ENCODE measurements at regions not wholly inside any gene's neighbourhood (a gene's known extent, or its start where the extent isn't known, plus 50 kb on each side); places are given as distances from the start of the nearest gene placed in this dataset.

DNA sequence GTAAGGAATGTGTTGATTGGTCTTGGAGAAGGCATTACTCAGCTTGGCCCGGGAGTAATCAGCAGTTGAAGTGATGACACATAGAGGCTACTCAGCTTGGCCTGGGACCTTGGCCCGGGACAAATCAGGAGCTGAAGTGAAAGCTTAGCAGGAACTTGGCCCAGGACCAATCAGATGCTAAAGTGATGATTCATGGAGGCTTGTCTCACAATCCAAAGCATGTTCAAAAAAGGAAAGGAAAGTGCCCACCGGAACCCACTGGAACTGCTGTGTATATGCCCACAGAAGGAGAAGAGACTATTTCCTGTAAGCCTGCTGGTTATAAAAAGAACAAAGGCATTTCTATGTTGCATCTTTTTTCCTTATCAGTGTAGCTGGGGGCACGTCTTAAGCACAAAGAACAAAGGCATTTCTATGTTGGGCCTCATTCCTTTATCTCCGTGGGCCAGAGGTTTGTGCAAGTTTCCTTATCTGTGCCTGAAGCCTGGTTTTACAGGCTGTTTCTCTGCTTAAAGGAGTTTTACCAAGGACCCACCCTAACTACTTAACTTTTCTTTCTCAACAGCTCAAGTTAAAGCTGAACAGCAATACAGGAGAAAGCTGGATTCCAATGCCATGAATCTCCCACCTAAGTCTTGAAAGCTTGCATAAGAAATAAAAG, 1176.7 kb downstream of the NLGN4X start:
- Histone ChIP-seq H3K27ac (ENCODE audit: control insufficient read depth, insufficient read depth) (no peak overlapping the region), H3K27me3 (replicated peaks in 1 of 2; ENCODE audit: control insufficient read depth in 2 of 2, insufficient read depth in 2 of 2, low read length in 1 of 2) (no peaks in the 10 kb centered on the region), H2AFZ (ENCODE audit: control insufficient read depth, low read depth, low read length) (no peak overlapping the region), H3K79me2 (ENCODE audit: control insufficient read depth, insufficient read depth, low read length) (no peaks in the 10 kb centered on the region), H3K9ac (ENCODE audit: control insufficient read depth, insufficient read depth, low read length) (no peak overlapping the region), H4K20me1 (ENCODE audit: control insufficient read depth, insufficient read depth) (no peaks in the 10 kb centered on the region), H3K36me3 (ENCODE audit: control insufficient read depth in 2 of 2, insufficient read depth in 2 of 2, low read length in 1 of 2) (no peaks in the 10 kb centered on the region), H3K9me3 (replicated peaks; ENCODE audit: control insufficient read depth, insufficient read depth, low read length) (no peaks in the 10 kb centered on the region), H3K4me3 (no peak overlapping the region), H3K4me1 (ENCODE audit: control insufficient read depth, insufficient read depth, low read length) (no peaks in the 10 kb centered on the region), H3K4me2 (ENCODE audit: control insufficient read depth, insufficient read depth) (no peak overlapping the region)
- TF ChIP-seq, protein P1, sequence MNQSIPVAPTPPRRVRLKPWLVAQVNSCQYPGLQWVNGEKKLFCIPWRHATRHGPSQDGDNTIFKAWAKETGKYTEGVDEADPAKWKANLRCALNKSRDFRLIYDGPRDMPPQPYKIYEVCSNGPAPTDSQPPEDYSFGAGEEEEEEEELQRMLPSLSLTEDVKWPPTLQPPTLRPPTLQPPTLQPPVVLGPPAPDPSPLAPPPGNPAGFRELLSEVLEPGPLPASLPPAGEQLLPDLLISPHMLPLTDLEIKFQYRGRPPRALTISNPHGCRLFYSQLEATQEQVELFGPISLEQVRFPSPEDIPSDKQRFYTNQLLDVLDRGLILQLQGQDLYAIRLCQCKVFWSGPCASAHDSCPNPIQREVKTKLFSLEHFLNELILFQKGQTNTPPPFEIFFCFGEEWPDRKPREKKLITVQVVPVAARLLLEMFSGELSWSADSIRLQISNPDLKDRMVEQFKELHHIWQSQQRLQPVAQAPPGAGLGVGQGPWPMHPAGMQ (IDR thresholded peaks at IDR 0.05; ENCODE audit: borderline replicate concordance): no peak
- TF ChIP-seq, protein P2, sequence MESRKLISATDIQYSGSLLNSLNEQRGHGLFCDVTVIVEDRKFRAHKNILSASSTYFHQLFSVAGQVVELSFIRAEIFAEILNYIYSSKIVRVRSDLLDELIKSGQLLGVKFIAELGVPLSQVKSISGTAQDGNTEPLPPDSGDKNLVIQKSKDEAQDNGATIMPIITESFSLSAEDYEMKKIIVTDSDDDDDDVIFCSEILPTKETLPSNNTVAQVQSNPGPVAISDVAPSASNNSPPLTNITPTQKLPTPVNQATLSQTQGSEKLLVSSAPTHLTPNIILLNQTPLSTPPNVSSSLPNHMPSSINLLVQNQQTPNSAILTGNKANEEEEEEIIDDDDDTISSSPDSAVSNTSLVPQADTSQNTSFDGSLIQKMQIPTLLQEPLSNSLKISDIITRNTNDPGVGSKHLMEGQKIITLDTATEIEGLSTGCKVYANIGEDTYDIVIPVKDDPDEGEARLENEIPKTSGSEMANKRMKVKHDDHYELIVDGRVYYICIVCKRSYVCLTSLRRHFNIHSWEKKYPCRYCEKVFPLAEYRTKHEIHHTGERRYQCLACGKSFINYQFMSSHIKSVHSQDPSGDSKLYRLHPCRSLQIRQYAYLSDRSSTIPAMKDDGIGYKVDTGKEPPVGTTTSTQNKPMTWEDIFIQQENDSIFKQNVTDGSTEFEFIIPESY (IDR thresholded peaks at IDR 0.05): no peak
- no peak for TF ChIP-seq NR2F1 (conservative IDR thresholded peaks at IDR 0.05)
- no peak for TF ChIP-seq NFIC (IDR thresholded peaks at IDR 0.05; ENCODE audit: low read depth, low read length)
- TF ChIP-seq BACH1 (IDR thresholded peaks at IDR 0.05; ENCODE audit: borderline replicate concordance): no peak
- no peak for TF ChIP-seq SIX5 (IDR thresholded peaks at IDR 0.05; ENCODE audit: low read depth, low read length, severe bottlenecking)
- no peak for TF ChIP-seq MEF2B (IDR thresholded peaks at IDR 0.05; ENCODE audit: partially characterized antibody, poor library complexity, severe bottlenecking)
- TF ChIP-seq ATF7 (IDR thresholded peaks at IDR 0.05; ENCODE audit: low read depth): no peak
- TF ChIP-seq HDAC2 (IDR thresholded peaks at IDR 0.05): no peak
- no peak for TF ChIP-seq YBX1 (IDR thresholded peaks at IDR 0.05)
- TF ChIP-seq CTCF (IDR thresholded peaks at IDR 0.05 in 2 of 3, conservative IDR thresholded peaks at IDR 0.05 in 1 of 3; ENCODE audit: control insufficient read depth in 2 of 3, extremely low read depth in 1 of 3, insufficient read depth in 1 of 3, low read depth in 3 of 3, low read length in 3 of 3): no peak
- TF ChIP-seq, protein P3, sequence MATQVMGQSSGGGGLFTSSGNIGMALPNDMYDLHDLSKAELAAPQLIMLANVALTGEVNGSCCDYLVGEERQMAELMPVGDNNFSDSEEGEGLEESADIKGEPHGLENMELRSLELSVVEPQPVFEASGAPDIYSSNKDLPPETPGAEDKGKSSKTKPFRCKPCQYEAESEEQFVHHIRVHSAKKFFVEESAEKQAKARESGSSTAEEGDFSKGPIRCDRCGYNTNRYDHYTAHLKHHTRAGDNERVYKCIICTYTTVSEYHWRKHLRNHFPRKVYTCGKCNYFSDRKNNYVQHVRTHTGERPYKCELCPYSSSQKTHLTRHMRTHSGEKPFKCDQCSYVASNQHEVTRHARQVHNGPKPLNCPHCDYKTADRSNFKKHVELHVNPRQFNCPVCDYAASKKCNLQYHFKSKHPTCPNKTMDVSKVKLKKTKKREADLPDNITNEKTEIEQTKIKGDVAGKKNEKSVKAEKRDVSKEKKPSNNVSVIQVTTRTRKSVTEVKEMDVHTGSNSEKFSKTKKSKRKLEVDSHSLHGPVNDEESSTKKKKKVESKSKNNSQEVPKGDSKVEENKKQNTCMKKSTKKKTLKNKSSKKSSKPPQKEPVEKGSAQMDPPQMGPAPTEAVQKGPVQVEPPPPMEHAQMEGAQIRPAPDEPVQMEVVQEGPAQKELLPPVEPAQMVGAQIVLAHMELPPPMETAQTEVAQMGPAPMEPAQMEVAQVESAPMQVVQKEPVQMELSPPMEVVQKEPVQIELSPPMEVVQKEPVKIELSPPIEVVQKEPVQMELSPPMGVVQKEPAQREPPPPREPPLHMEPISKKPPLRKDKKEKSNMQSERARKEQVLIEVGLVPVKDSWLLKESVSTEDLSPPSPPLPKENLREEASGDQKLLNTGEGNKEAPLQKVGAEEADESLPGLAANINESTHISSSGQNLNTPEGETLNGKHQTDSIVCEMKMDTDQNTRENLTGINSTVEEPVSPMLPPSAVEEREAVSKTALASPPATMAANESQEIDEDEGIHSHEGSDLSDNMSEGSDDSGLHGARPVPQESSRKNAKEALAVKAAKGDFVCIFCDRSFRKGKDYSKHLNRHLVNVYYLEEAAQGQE (IDR thresholded peaks at IDR 0.05; ENCODE audit: low read depth, low read length): no peak
- no peak for TF ChIP-seq YY1 (IDR thresholded peaks at IDR 0.05; ENCODE audit: low read depth, low read length)
- no peak for TF ChIP-seq PAX5 (IDR thresholded peaks at IDR 0.05; ENCODE audit: borderline replicate concordance, low read depth, low read length)
- no peak for TF ChIP-seq SMARCA5 (IDR thresholded peaks at IDR 0.05)
- no peak for TF ChIP-seq RBBP5 (conservative IDR thresholded peaks at IDR 0.05)
- no peak for TF ChIP-seq RAD21 (IDR thresholded peaks at IDR 0.05; ENCODE audit: insufficient read depth, low read depth, low read length)
- TF ChIP-seq ZNF24 (IDR thresholded peaks at IDR 0.05): no peak
- no TSS peak for BruUV-seq (replicated peaks)
- RAD21 ChIA-PET (ENCODE audit: unreplicated experiment): no interaction called here
- no peak for FAIRE-seq
- WGBS (ENCODE audit: insufficient coverage, insufficient replicate concordance, low lambda C conversion rate, missing lambda C conversion rate): 18% methylated on average over 5 of the region's 5 CpGs
- in situ Hi-C loops (cut with MboI) (no loop called here), intact Hi-C loops (cut with micrococcal nuclease; ENCODE audit: unreplicated experiment) (no loop called here)
- no peak for DNase-seq (ENCODE audit: low read depth, low spot score)
- SMC1A ChIA-PET (ENCODE audit: uncharacterized antibody, unreplicated experiment): no interaction called here
- POLR2A ChIA-PET: no interaction called here
- CTCF ChIA-PET: no interaction called here
- no peak for ATAC-seq

All from GM12878 (cell line).